ENCODE measurements at regions not wholly inside any gene's neighbourhood (a gene's known extent, or its start where the extent isn't known, plus 50 kb on each side); places are given as distances from the start of the nearest gene placed in this dataset.

GRCh38 chr10:108469940-108470339 is 1305.4 kb upstream of the SORCS1 start:
- intact Hi-C loops (cut with micrococcal nuclease) = no loop called here
- Histone ChIP-seq H3K9me2 (ENCODE audit: insufficient read depth) (no peaks in the 10 kb centered on the region), H2AFZ (ENCODE audit: low read depth, low read length, poor library complexity, severe bottlenecking) (no peak overlapping the region), H3K36me3 (ENCODE audit: control insufficient read depth in 1 of 2, insufficient read depth in 2 of 2, low read length in 2 of 2) (no peaks in the 10 kb centered on the region), H3K27ac (ENCODE audit: low read depth, low read length) (no peak overlapping the region), H3K4me3 (replicated peaks in 1 of 2; ENCODE audit: low read depth in 1 of 2, low read length in 2 of 2) (no peak overlapping the region), H3K9ac (ENCODE audit: low read length) (no peak overlapping the region), H3K4me2 (ENCODE audit: low read length) (no peak overlapping the region), H4K20me1 (ENCODE audit: insufficient read depth) (no peaks in the 10 kb centered on the region), H3K4me1 (ENCODE audit: control insufficient read depth in 1 of 2, insufficient read depth in 2 of 2, low read length in 2 of 2) (no peaks in the 10 kb centered on the region), H3K27me3 (ENCODE audit: insufficient read depth, low read length) (no peaks in the 10 kb centered on the region), H3K9me3 (ENCODE audit: control insufficient read depth in 1 of 2, insufficient read depth in 1 of 2, low read depth in 1 of 2, low read length in 2 of 2) (peaks cover 31 to 34% of the 10 kb centered on the region in 2 experiments; a peak in 2 of 4 replicates), H3K79me2 (ENCODE audit: insufficient read depth, low read length) (no peaks in the 10 kb centered on the region)
- BruUV-seq (replicated peaks) = no TSS peak
- ChIA-PET POLR2A (no interaction called here), CTCF (no interaction called here), RAD21 (ENCODE audit: low non-redundant PET in 1 of 2, low total read pairs in 2 of 2, uncharacterized antibody in 2 of 2, unreplicated experiment in 2 of 2) (no interaction called here)
- DNase-seq (ENCODE audit: low read depth, low spot score) (no peak), ATAC-seq (no peak)
- TF ChIP-seq EZH2phosphoT487 (IDR thresholded peaks at IDR 0.05; ENCODE audit: borderline replicate concordance) = no peak
- TF ChIP-seq ZNF274 (IDR thresholded peaks at IDR 0.05; ENCODE audit: low read depth, low read length) = no peak
- no peak for TF ChIP-seq CEBPB (IDR thresholded peaks at IDR 0.05; ENCODE audit: low read depth)
- TF ChIP-seq POLR2AphosphoS5 (IDR thresholded peaks at IDR 0.05; ENCODE audit: low read depth, low read length) = no peak
- no peak for TF ChIP-seq ELF1 (IDR thresholded peaks at IDR 0.05; ENCODE audit: borderline replicate concordance, low read depth)
- no peak for TF ChIP-seq TCF7L2 (IDR thresholded peaks at IDR 0.05; ENCODE audit: borderline replicate concordance, extremely low read depth, insufficient read depth, insufficient read length)
- no peak for TF ChIP-seq ZFX (IDR thresholded peaks at IDR 0.05)
- TF ChIP-seq ATF3 (IDR thresholded peaks at IDR 0.05) = no peak
- TF ChIP-seq POLR2A (IDR thresholded peaks at IDR 0.05; ENCODE audit: borderline replicate concordance, extremely low read depth, insufficient read depth, insufficient read length) = no peak
- no peak for TF ChIP-seq SIN3A (IDR thresholded peaks at IDR 0.05; ENCODE audit: low read depth)
- TF ChIP-seq REST (IDR thresholded peaks at IDR 0.05; ENCODE audit: low read depth) = no peak
- TF ChIP-seq FOSL1 (IDR thresholded peaks at IDR 0.05; ENCODE audit: low read depth) = no peak
- no peak for TF ChIP-seq MAX (IDR thresholded peaks at IDR 0.05)
- TF ChIP-seq SRF (IDR thresholded peaks at IDR 0.05; ENCODE audit: low read depth) = no peak
- no peak for TF ChIP-seq YY1 (IDR thresholded peaks at IDR 0.05; ENCODE audit: extremely low read depth, insufficient replicate concordance, low read depth, low read length)
- no peak for TF ChIP-seq EGR1 (IDR thresholded peaks at IDR 0.05; ENCODE audit: low read depth)

Data from HCT116 (cell line).